GM21515 (cell line): ENCODE measurements at regions not wholly inside any gene's neighbourhood (a gene's known extent, or its start where the extent isn't known, plus 50 kb on each side); places are given as distances from the start of the nearest gene placed in this dataset.

Experiments
- ATAC-seq: cut with Tn5 transposase; IDR thresholded peaks from one replicate; pipeline ENCODE4 v1.9.1; 2021; ENCODE audit not compliant: unreplicated experiment

DNA sequence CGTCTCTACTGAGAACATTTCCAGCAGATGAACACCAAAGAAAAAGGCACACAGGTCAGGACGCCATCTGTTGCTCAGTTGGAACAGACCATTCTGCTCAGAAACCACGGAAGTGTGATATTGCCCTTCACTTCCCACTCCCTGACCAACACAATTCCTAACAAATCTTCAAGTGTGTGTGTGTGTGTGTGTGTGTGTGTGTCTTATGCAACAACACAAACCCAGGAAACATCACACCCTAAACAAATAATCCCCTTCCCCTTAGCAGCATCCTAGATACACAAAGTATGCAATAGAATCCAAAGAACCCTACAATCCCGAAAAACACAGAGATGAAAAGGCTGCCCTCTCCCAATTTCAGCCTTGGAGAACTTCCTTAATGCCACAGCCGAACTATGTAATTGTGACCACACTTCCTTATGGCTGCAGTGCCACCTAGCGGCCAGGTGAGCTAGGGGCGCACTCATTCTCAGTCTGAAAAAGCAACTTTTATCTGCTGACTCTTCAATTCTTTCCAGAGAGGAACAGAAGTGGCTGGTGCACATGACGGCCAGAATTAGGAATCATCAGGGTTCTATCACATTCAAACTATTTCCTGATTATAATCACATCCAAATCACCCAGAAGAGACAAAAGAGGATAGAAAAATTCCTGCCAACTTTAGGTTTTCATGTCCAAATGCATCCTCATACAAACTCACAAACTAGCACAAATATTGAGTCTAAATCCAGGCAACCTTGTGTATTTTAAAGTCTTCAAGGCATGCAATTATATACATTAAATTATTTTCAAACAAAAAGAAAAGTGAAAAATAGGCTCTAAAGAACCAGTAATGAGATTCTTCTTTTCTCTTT is 164.9 kb downstream of the DHX15 start:
- ATAC-seq, result peak; percentile 96

DNA sequence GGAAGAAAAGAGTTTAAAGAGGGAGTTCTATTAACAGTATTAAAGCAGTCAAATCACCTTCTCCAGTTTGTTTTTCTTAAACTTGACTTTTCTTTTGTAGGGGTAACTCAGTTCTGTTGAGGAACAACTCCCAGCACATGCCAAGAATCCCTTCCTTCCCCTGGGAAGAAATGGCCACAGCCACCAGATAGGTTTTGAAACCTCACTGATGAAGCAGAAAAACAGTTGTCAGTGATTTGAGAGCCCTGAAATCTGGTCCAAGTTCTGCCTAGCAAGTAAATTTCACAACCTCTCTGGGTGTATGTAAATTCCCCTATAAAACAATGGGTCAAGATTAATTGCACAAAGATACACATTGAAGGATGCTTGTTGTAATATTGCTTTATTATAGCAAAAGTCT is 167.1 kb downstream of the DHX15 start:
- ATAC-seq, result no peak

DNA sequence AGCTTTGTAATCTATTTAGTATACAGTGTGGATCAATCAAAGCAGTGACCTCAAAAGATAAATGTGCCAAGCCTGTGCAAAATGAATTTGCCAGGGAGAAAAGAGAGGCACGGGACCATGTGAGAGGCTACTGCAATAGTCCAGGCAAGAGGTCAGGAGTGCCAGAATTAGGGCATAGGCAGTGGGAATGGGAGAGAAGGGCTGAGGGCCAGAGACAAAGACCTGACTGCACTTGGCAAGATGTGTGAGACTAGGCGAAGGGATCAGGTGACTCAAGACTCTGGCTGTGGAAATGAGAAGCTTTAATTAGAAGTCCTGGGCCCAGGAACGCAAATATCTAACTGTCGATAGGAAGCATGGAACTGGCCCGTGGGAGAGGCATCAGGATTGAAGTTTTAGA is 168.1 kb downstream of the DHX15 start:
- no peak for ATAC-seq

DNA sequence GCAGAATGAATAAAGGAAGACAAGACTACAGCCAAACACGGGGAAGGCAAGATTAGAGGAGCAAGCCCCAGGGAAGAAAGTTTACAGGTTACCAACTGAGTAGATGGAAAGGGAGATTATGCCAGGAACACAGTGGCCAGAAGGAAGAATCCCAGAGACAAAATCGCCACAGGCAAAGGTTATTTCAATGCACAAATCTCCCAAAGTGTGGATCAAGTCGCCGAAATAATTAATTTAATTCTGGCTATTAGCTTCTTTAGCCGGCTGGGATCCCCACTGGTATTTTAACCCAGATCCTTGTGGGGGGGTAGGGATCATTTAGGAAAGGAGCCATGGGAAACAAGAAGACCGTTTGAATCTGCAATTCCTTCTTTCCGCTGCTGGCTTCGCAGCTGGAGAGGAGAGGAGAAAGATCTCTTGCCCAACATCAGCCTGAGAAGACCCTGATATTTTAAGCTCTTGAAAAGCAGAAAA is 171.0 kb downstream of the DHX15 start:
- ATAC-seq, result no peak

DNA sequence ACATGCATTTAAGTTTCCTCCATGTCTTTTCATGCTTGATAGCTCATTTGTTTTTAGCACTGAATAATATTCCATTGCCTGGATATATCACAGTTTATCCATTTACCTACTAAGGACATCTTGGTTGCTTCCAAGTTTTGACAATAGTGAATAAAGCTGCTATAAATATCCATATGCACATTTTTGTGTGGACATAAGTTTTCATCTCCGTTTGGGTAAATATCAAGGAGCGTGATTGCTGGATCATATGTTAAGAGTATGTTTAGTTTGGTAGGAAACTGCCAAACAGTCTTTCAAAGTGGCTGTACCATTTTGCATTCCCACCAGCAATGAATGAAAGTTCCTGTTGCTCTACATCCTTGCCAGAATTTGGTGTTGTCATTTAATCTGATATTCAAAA is 172.5 kb downstream of the DHX15 start:
- no peak for ATAC-seq

DNA sequence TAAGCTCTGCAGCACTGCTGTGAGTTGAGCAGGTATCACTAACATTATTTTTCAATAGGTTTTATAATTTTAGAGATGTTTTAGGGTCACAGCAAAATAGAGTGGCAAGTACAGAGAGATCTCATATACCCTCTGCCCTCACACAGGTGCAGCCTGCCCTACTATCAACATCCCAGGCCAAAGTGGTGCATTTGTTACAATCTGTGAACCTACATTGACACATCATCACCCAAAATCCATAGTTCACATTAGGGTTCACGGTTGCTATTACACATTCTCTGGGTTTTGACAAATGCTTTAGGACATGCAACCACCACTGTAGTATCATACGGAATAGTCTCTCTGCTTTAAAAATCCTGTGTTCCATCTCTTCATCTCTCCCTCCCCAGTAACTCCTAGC is 173.1 kb downstream of the DHX15 start:
- no peak for ATAC-seq

DNA sequence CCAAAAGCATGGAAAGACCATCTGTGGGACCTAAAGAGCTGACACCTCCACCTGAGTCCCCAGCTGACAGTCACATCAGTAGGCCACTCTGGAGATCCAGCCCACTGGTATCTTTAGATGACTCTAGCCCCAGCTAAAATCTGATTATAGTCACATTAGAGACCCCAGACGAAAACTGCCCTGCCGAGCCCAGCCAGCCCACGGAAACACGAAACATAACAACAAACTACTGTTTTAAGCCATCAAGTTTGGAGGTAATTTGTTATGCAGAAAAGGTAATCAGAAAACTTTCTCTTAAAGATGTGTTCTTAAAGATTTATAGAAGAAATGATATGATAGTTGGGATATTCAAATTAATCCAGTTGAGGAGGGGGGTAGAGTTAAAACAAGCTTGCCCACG is 175.7 kb downstream of the DHX15 start:
- ATAC-seq, result no peak

DNA sequence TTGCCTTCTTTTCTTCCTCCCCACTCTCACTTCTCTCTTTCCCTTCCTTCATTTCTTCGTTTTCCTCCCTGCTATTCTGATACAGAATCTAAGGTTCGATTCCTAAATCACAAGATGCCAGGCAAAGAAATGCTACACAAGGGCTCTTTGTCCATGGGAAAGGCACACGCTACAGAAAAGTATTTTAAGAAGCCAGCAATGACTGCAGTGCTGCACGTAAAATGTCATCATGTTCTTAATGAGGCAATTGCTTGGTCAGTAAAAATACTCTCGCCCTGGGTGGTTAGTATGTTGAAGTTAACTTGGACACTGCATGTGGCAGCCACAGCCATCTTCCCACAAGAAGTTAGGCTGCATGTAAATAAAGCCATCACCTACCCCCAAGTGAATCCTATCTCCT is 178.4 kb downstream of the DHX15 start:
- ATAC-seq, result no peak

DNA sequence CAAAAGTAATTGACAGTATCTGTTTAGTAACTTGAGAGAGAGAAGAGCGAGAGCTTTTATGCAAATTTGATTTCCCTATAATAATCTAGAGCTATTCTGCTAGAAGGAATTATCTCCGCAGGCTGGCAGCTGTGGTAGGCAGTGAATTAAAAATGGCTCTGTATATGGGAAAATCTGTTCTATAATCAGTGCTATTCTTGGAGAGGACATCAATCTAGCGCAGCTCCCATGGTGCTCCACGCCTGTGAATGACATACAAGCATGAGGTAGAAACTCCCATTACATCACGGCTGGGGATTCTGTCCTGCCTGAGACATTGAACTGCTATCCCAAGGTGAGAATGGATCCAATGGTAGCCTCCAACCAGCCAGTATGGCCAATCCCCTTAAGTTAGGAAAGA is 179.0 kb downstream of the DHX15 start:
- no peak for ATAC-seq

DNA sequence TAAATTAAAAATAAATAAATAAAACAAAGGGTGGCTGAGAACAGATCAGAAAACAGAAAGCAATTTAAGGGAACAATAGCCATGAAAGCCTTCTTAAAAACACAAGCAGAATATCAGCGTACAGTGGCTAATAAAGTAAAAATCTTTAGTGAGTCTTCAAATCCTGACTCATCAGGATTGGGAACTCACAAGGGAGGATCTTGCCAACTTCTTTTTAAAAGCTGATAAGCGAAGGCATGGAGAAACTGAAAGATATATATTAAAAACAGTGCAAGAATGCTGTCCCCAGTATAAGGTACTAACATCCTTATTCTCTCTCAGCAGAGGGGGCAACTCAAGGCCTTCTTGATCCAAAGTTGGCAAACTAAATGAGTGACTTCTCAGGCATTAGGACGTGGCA is 180.1 kb downstream of the DHX15 start:
- no peak for ATAC-seq

DNA sequence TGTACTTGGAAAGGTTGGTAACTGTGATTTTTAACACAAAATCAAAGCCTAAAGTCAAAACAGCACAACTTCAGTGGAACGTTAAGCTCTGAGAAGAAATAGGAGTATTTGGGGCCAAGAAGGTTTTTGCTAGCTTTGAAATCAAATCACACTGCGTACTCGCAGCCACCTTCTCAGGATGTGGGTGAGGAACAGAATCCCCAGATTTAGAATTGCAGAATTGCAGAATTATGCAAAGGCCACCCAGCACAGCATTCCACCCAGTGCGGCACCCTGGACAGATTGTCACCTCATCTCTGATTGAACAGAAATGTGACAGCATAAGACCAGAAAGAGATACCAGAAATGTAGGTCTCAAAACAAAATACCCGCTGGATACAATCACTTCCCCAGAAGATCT is 181.1 kb downstream of the DHX15 start:
- ATAC-seq, result no peak

DNA sequence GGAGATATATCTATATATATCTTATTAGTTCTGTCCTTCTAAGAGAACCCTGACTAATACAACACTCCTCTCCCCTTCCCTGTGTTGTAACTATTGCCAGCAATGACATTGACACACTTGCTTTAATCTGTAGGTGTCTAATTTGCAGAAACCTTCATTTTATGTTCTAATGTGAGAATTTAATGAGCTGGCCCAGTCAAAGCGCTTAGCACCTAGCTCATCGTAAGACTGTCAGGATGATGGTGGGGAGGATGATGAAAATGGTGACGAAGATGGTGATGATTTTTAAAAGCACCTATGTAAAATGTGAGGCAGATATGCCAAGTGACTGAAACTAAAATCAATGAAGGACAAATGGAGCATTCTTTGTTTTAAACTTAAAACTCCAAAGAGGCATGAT is 183.8 kb downstream of the DHX15 start:
- no peak for ATAC-seq

DNA sequence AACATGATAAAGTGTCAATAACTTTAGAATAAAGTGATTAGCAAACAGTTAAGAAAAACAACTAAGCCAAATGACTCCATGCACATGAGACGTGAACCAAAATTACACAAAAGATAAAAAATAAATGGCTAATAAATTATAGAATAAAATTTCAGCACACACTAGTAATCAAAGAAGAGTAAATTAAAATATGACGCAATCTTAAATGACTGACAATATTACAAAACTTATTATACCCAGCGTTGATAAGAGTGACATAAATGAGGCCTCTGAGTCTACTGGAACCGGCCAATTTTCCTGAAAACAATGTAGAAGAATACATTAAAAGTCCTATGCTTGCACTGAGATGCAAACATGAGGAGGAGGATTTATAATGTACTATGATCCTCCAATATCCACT is 187.4 kb downstream of the DHX15 start:
- no peak for ATAC-seq

DNA sequence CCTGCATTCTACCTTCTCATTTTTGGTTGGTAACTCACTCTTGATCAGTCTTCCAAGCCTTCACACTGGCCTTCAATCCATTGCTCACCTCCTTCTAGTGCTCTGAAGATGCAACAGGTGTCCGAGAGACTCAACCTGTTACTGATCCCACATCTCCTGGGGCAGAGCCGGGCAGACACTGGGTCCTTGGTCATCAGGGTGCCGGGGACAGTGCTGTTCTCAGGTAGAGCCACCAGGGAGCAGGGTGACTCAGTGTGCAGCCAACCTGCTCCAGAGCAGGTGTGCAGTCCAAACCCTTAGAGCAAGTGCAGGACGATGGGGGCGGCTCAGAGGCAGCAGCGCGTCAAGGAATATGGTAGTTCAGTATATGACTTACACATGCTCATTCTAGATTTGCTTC is 188.4 kb downstream of the DHX15 start:
- ATAC-seq, result no peak

DNA sequence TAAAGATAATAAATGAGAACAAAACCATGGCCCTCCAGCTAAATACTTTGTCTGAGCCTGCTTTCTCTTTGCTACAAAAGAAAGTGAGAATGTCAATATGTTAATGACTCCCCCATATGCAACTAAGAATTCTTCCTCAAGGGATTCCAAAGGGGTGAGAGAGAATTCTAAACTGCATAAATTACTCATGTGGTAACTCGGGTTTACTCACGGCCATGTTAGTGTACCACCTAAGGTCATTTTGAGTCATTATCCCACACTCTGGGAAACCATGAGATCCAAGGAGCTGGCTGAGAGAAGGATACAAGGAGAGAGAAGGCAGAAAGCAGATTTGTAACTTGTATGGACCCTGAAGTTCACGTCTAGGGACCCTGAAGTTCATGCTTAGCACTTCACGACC is 190.3 kb downstream of the DHX15 start:
- ATAC-seq, result no peak

DNA sequence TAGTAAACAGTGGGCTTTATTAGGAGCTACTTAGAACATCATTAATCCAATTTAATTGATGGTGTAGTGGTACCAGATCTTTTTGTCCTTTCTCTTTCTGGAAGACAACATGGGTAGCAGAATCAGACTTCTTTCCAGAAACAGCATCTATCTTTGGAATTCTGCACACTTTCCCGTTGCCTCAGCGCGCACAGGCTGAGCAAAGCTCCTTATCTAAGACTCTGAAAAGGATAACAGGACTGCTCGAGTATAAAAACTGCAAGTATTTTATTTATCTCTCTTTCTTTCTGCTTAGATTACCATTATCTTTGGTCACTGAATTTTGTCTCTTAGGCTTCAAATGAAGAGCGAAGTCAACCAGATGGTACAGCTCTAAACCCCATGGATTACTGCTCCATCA is 191.7 kb downstream of the DHX15 start:
- no peak for ATAC-seq

DNA sequence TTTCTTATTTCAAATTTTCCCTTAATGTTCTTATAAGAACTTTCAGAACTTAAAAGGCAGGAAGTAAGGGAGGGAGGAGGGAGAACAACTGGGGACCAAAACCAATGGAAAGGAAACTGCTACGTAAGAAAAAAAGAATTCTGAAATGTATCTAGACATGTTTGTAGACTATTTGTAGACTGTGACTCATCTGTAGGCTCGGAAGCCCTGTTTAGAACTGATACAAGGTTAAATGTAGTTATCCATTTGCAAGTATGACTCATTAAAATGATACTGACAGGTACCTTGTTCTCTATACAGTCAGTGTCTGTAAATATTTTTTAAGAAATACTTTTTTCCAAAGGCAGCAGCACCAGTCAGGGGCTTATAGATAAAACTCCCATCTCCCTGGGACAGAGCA is 202.0 kb downstream of the DHX15 start:
- peak; percentile 90 for ATAC-seq

DNA sequence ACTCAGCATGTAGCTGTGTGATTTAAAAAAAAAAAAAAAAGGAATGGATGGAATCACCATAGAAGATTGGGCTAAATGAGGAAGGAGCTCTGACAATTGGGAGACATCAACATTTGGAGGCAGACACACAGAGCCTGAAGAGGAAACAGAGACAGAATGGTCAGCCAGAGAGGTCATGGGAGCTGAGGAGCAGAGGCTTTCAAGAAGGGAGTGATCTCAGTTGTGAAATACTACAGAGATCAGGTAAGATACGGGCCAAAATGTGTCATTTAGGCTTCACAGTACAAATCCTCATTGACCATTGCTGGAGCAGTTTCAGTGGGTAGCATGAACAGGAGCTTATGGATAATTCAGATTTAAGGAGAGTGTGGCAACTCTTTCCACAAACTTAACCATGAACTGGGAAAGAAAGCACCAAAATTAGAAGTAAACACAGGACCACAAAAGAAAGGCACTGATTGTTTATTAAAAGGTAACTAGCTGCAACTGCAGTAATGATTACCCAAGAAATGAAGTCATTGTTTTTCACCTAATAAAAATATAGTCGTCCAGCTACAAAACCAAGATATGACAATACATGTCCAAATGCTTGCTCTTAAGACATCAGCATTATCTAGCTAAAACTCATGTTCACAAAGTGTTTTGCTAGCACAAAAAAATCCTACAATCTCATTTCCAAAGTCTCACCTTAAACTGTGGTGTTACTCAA is 203.2 kb downstream of the DHX15 start:
- no peak for ATAC-seq

DNA sequence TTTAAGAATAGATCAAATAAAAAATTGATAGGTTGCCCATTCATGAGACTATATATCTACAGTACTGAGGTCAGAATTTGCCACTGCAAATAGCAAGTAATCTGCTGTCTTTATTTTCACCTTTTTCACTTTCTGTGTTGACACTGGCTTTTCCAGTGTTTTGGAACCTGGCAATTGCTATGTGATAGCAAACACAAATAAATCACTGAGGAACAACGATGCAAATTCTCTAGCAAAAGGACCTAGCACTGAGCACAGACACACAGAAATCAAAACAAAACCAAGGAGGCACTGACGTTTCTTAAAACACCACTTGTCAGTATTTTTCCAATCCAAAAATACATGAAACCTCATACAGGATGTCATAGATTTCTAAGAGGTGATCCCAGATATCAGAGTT is 210.7 kb downstream of the DHX15 start:
- no peak for ATAC-seq

DNA sequence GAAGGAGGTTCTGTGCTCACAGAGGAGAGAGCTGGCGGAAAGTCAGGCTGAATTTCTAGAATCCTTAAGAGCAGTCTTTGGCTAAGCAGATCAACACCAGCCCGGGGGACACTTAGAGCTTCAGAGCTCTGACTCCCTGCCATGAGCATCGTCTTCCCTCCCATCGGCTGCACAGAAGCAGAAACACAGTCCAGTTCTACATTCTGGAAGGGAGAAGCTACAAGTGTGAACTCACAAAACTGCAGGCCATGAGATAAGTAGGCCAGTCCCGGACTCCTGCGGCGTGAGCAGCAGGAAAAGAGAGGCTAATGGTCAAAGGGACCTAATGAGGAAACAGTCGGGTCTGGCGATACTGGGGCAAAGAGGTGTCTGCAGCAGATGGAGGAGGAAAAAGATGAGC is 211.5 kb downstream of the DHX15 start:
- ATAC-seq, result no peak

DNA sequence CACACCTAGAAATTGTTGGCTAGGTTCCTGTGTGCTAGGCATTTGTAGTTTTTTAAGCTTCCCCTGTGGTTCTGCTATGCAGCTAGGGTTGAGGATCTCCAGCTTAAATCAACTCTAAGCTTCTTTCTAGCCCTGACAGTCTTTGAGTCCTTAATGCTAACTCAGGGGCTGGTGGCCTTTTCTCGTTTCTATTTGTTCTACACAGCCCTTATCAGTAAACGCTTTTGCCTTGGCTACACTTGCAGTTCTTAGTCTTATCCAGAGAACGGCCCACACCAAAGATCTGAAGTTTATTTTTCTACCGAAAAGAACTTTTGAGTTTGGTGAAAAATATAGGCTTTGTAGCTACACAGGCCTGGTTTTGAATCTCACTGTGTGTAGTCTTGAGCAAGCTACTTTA is 212.0 kb downstream of the DHX15 start:
- ATAC-seq, result no peak

DNA sequence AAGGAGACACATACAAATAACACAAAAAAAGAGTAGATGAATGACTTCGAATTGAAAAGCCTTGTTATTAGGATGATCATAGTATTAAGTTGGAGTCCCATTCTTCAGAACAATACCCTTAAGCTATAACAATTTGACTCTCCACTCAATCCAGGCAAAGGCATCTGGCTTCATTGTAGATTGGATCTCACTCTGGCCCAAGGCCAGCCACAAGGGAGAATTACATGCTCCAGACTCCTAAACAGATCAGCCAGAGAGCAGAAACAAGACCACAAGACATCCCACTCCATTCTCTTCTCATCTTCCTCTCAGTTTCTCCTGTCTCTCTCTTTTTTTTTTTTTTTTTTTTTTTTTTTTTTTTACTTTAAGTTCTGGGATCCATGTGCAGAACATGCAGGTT is 213.9 kb downstream of the DHX15 start:
- ATAC-seq, result no peak
